MCF 10A (cell line): ENCODE measurements at regions not wholly inside any gene's neighbourhood (a gene's known extent, or its start where the extent isn't known, plus 50 kb on each side); places are given as distances from the start of the nearest gene placed in this dataset.
A peak's percentile ranks its signal among the peaks of the same experiment; 100 is the strongest.
"Not testable (repeated sequence)": the region's sequence is repeated elsewhere in the genome, so short reads cannot be mapped to it uniquely, and the experiment has no call there.

Experiments
- BruUV-seq: library from RNA; stranded (reverse); fragments of 400-500 nt; replicated peaks from 2 replicates; lab custom pipeline; 2021; lab: Mats Ljungman, UMichigan
- CTCF ChIA-PET: fragments of 300-600 bp; sonication (Branson Sonifier 250); formaldehyde crosslinking; extraction: SDS; loops from one replicate; lab custom pipeline; 2021; ENCODE audit warnings: antibody characterized with exemption, inconsistent platforms; lab: Yijun Ruan, JAX
- POLR2A ChIA-PET: fragments of 300-600, 350-650 bp; sonication (Branson Sonifier 250); formaldehyde crosslinking; extraction: SDS; loops from one replicate; lab custom pipeline; 2020; ENCODE audit warnings: antibody characterized with exemption, inconsistent platforms; lab: Yijun Ruan, JAX
- DNase-seq: peaks from one replicate; pipeline ENCODE4 v3.0.0-alpha.2; 2018; ENCODE audit not compliant: unreplicated experiment
- H3K27ac Mint-ChIP-seq: one replicate; pipeline ENCODE4 v1.8.0; 2022; ENCODE audit warnings: mild to moderate bottlenecking, low read depth, mixed read lengths; ENCODE audit not compliant: unreplicated experiment
- H3K27me3 Mint-ChIP-seq: one replicate; pipeline ENCODE4 v1.8.0; 2022; ENCODE audit warnings: mixed read lengths; ENCODE audit not compliant: insufficient read depth, unreplicated experiment
- H3K36me3 Mint-ChIP-seq: one replicate; pipeline ENCODE4 v1.8.0; 2022; ENCODE audit warnings: mild to moderate bottlenecking, moderate library complexity, mixed read lengths; ENCODE audit not compliant: insufficient read depth, unreplicated experiment
- H3K4me1 Mint-ChIP-seq: one replicate; pipeline ENCODE4 v1.8.0; 2022; ENCODE audit warnings: mixed read lengths; ENCODE audit not compliant: insufficient read depth, unreplicated experiment
- H3K4me3 Mint-ChIP-seq: one replicate; pipeline ENCODE4 v1.8.0; 2022; ENCODE audit warnings: mild to moderate bottlenecking, moderate library complexity, mixed read lengths; ENCODE audit not compliant: unreplicated experiment
- H3K9me3 Mint-ChIP-seq: one replicate; pipeline ENCODE4 v1.8.0; 2022; ENCODE audit warnings: mixed read lengths; ENCODE audit not compliant: unreplicated experiment
- intact Hi-C: fragments of 100-400 bp; cut with micrococcal nuclease; formaldehyde crosslinking; loops from 2 replicates; pipeline ENCODE4 v1.14.1; 2022
- TF ChIP-seq, protein P1 (sequence below): fragments of 200-600 bp; IDR thresholded peaks from one replicate; pipeline ENCODE4 v1.8.0; 2022; ENCODE audit warnings: antibody characterized with exemption, mild to moderate bottlenecking; ENCODE audit not compliant: unreplicated experiment

DNA sequence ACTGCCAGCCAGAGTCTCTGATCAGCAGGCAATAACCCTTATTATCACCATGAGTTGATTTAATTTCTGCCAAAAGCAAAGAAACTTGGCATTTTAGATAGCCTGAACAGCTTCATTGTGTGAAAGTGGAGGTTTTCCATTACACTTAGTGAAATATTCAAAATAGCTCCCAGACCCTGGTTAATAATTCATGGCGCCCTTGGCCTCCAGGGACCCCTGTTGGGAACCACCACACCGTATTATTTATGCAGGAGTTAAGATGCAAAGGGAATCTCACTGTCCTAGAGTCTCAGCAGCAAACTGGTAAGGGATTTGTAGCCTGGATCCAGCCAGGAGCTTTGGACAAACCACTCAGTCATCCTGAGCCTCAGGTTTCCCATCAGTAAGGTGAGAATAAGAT is 110.0 kb upstream of the PABPC3 start:
- peaks cover 14% of the 10 kb centered on the region for H3K4me1 Mint-ChIP-seq
- no TSS peak for BruUV-seq
- no peaks in the 10 kb centered on the region for H3K9me3 Mint-ChIP-seq
- ChIA-PET POLR2A (no interaction called here), CTCF (interaction anchor here (0.5 to 2.5 kb wide), 5 partner anchors 9 to 292 kb away, joined by 3 to 17 read pairs (median 3); no protein-coding TSS in a partner anchor)
- no peak overlapping the region for H3K27ac Mint-ChIP-seq
- TF ChIP-seq, protein P1, sequence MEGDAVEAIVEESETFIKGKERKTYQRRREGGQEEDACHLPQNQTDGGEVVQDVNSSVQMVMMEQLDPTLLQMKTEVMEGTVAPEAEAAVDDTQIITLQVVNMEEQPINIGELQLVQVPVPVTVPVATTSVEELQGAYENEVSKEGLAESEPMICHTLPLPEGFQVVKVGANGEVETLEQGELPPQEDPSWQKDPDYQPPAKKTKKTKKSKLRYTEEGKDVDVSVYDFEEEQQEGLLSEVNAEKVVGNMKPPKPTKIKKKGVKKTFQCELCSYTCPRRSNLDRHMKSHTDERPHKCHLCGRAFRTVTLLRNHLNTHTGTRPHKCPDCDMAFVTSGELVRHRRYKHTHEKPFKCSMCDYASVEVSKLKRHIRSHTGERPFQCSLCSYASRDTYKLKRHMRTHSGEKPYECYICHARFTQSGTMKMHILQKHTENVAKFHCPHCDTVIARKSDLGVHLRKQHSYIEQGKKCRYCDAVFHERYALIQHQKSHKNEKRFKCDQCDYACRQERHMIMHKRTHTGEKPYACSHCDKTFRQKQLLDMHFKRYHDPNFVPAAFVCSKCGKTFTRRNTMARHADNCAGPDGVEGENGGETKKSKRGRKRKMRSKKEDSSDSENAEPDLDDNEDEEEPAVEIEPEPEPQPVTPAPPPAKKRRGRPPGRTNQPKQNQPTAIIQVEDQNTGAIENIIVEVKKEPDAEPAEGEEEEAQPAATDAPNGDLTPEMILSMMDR: no peak
- no peaks in the 10 kb centered on the region for H3K36me3 Mint-ChIP-seq
- DNase-seq: no peak
- H3K27me3 Mint-ChIP-seq: peaks cover 15% of the 10 kb centered on the region
- no peak overlapping the region for H3K4me3 Mint-ChIP-seq
- intact Hi-C loops: no loop called here

DNA sequence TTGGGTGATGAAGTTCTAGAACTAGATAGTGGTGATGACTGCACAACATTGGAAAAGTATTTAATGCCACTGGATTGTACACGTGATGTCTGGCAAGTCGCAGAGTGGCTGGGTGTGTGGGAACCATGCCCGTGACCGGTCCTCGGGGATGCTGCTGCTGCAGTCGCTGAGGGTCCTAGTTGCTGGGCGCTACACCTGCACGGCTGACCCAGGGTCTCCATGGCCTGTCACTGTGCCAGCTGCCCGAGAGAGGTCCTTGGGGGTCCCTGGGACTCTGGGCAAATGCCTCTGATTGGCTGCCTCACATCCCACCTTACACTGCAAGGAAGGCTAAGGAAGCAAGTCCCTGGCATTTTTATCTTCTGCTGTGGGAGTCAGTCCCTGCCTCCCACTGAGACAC is 109.1 kb upstream of the PABPC3 start:
- BruUV-seq: no TSS peak
- Mint-ChIP-seq H3K9me3 (no peaks in the 10 kb centered on the region), H3K27me3 (peaks cover 15% of the 10 kb centered on the region), H3K36me3 (no peaks in the 10 kb centered on the region), H3K4me1 (peaks cover 6% of the 10 kb centered on the region), H3K27ac (no peak overlapping the region), H3K4me3 (no peak overlapping the region)
- intact Hi-C loops: no loop called here
- ChIA-PET POLR2A (no interaction called here), CTCF (interaction anchor here (0.7 to 1.4 kb wide), 3 partner anchors 16 to 304 kb away, joined by 3 to 4 read pairs (median 3); no protein-coding TSS in a partner anchor)
- TF ChIP-seq, protein P1: no peak
- no peak for DNase-seq

DNA sequence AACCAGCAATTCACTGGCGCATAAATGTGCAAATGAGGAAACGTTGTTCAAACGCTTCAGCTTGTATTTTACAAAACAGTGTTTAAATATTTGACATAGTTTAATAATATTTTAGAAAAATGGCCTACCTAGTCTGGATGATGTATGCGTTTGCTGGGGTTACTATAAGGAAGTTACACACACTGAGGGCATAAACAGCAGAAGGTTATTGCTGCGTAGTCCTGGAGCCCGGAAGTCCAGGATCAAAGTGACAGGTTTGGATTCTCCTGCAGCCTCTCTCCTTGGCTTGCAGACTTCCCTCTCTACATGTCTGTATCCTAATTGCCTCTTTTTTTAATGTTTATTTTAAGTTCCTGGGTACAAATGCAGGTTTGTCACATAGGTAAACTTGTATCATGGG is 106.0 kb upstream of the PABPC3 start:
- ChIA-PET CTCF (interaction anchor here (1.6 kb wide), 1 partner anchor 9 kb away, joined by 3 read pairs; no protein-coding TSS in a partner anchor), POLR2A (interaction anchor here (0.6 kb wide), 1 partner anchor 109 kb away, joined by 6 read pairs; no protein-coding TSS in a partner anchor)
- not testable (repeated sequence) for DNase-seq, H3K9me3 Mint-ChIP-seq, H3K27ac Mint-ChIP-seq, H3K36me3 Mint-ChIP-seq, BruUV-seq, H3K4me3 Mint-ChIP-seq, H3K4me1 Mint-ChIP-seq
- peaks cover 15% of the 10 kb centered on the region for H3K27me3 Mint-ChIP-seq
- intact Hi-C loops: loop anchor here (10.0 kb wide), 1 partner anchor 125 kb away; no protein-coding TSS in a partner anchor

DNA sequence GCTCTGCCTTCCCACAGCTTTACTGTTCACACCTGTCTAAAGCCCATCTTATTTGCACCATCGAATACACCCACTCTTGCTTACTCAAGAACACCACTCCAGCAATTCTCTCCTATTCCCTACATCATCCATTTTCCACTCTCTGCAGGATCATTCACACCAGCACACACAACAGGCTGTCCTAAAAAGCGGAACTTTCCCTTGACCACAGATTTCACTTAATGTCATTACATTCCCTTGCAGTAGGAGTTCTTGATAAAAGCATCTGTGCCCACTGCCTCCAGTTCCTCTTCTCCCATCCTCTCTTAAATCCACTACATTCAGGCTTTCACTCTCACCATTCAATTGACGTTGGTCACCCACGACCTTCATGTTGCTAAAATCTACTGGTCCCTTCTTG is 103.0 kb upstream of the PABPC3 start:
- intact Hi-C loops: loop anchor here (10.0 kb wide), 1 partner anchor 128 kb away; no protein-coding TSS in a partner anchor
- DNase-seq, H3K4me3 Mint-ChIP-seq, H3K36me3 Mint-ChIP-seq, H3K27me3 Mint-ChIP-seq, POLR2A ChIA-PET, H3K27ac Mint-ChIP-seq, H3K9me3 Mint-ChIP-seq, BruUV-seq, H3K4me1 Mint-ChIP-seq: not testable (repeated sequence)
- CTCF ChIA-PET: interaction anchor here (0.6 kb wide), 1 partner anchor 121 kb away, joined by 4 read pairs; no protein-coding TSS in a partner anchor

DNA sequence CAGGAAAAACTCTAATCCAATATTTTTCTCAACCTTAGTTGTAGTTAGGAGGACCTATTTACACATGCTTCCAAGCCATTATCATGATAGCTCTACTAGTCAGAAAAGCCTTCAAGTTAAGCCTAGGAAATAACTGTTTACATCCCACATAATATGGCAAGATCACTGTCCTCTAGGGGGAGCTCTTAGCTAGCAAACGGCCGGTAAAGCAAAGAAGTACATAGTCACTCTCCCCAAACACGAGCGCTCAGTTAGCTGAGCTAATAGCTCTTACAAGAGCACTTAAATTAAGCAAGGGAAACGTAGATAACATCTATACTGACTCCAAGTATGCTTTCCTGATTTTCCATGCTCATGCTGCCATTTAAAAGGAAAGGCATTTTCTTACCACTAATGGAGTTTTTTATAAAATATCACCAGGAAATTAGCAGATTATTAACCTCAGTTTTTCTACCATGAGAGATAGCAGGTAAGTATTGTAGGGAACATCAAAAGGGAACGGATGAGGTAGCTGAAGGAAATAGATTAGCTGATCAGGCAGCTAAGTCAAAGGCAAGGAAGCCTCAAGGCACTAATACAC is 100.6 kb upstream of the PABPC3 start:
- POLR2A ChIA-PET: no interaction called here
- H3K36me3 Mint-ChIP-seq: no peaks in the 10 kb centered on the region
- peak; percentile 88 for DNase-seq
- CTCF ChIA-PET: interaction anchor here (0.5 to 3.2 kb wide), 44 partner anchors 10 to 559 kb away, joined by 3 to 36 read pairs (median 4); no protein-coding TSS in a partner anchor
- no peaks in the 10 kb centered on the region for H3K27me3 Mint-ChIP-seq
- H3K4me3 Mint-ChIP-seq: no peak overlapping the region
- TF ChIP-seq, protein P1: peak; percentile 71
- intact Hi-C loops: loop anchor here (10.0 kb wide), 1 partner anchor 131 kb away; no protein-coding TSS in a partner anchor
- H3K9me3 Mint-ChIP-seq: no peaks in the 10 kb centered on the region
- no peak overlapping the region for H3K27ac Mint-ChIP-seq
- BruUV-seq: no TSS peak
- peaks cover 5% of the 10 kb centered on the region for H3K4me1 Mint-ChIP-seq
